ENCODE measurements at regions not wholly inside any gene's neighbourhood (a gene's known extent, or its start where the extent isn't known, plus 50 kb on each side); places are given as distances from the start of the nearest gene placed in this dataset.
"Not testable (repeated sequence)": the region's sequence is repeated elsewhere in the genome, so short reads cannot be mapped to it uniquely, and the experiment has no call there.

DNA sequence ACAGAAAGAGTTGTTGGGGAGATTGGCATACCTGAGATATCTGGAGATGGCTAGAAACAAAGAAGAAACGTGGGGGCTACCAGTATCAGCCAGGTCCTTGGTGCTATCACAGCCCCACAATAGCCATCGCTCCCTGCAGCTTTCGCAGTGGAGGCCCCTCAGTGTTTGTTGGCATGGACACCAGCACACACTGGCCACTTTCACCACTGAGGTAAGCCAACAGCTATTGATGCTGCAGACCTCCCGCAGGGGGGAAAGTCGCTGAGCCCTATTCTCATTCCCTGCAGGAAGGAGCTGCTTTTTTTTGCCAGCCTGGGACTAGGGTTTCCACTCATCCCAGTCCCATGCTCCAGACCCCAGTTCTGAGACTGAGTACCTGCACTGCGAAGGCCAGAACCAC, 879.2 kb upstream of the IGFBP7 start:
- ATAC-seq (replicated peaks), result no peak
- no peak overlapping the region for H3K4me3 Mint-ChIP-seq
- H3K4me1 Mint-ChIP-seq, result no peaks in the 10 kb centered on the region
- H3K9me3 Mint-ChIP-seq, result peaks cover 25% of the 10 kb centered on the region
- H3K27ac Mint-ChIP-seq, result no peak overlapping the region
- no peaks in the 10 kb centered on the region for H3K27me3 Mint-ChIP-seq
- H3K36me3 Mint-ChIP-seq (ENCODE audit: low read depth), result no peaks in the 10 kb centered on the region

DNA sequence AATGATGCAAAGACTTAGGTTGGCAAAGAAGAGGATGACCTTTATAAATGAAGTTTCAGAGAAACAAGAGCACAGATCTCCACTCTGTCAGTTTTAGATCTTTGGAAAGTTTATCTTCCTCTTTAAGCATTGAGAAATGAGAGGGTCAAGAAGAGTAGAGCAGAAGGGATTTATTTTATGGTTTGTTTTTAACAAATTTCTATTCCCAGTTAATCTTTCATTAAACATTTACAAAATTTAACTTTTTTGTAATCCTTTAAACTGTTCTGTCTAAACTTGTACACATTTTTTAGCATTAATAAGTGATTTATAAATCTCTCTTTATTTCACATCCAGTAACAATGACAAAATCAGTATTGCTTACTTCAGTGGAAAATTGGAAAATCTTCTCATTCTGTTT, 875.0 kb upstream of the IGFBP7 start:
- ATAC-seq (replicated peaks), result no peak
- Mint-ChIP-seq H3K4me1 (no peaks in the 10 kb centered on the region), H3K27me3 (no peaks in the 10 kb centered on the region), H3K4me3 (no peak overlapping the region), H3K36me3 (ENCODE audit: low read depth) (no peaks in the 10 kb centered on the region), H3K9me3 (peaks cover 8% of the 10 kb centered on the region), H3K27ac (no peak overlapping the region)

DNA sequence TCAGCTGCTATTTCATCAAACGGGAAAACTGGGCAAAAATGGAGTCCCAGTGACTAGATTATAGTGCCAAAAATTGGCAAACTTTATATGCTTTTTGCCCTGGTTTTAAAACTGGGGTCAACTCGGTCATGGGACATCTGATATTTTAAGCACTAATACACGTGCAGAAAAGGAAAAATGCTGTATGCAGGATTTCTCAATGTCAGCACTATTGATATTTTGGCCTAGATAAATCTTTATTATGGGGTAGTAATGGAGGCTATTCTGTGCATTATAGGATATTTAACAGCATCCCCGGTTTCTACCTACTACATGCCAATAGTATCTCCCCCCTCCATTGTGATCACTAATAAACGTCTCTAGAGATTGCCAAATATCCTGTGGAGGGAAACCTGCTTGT, 870.9 kb upstream of the IGFBP7 start:
- Mint-ChIP-seq H3K27ac (no peak overlapping the region), H3K4me1 (no peaks in the 10 kb centered on the region), H3K9me3 (peaks cover 4% of the 10 kb centered on the region), H3K4me3 (no peak overlapping the region), H3K36me3 (ENCODE audit: low read depth) (no peaks in the 10 kb centered on the region), H3K27me3 (no peaks in the 10 kb centered on the region)
- no peak for ATAC-seq (replicated peaks)

DNA sequence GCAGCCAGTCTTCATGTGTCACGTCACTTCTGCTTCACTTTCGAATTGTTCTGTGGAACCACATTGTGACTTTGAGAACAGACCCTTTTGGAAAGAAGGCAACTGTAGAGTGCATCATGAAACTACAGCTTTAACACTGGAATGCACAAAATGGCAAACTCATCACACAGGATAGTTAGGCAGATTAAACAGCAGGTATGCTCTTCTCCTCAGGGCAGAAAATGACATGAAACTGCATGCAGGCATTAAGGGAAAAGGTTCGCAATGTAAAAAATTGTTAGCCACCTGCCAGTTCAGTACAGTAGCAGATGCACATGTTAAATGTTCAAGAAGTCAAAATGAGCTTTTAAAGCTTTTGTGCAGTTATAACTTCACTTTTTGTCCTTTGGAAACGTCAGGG, 864.6 kb upstream of the IGFBP7 start:
- Mint-ChIP-seq H3K27me3 (no peaks in the 10 kb centered on the region), H3K4me3 (no peak overlapping the region), H3K27ac (no peak overlapping the region), H3K4me1 (no peaks in the 10 kb centered on the region), H3K36me3 (ENCODE audit: low read depth) (no peaks in the 10 kb centered on the region), H3K9me3 (peaks cover 8% of the 10 kb centered on the region)
- no peak for ATAC-seq (replicated peaks)

DNA sequence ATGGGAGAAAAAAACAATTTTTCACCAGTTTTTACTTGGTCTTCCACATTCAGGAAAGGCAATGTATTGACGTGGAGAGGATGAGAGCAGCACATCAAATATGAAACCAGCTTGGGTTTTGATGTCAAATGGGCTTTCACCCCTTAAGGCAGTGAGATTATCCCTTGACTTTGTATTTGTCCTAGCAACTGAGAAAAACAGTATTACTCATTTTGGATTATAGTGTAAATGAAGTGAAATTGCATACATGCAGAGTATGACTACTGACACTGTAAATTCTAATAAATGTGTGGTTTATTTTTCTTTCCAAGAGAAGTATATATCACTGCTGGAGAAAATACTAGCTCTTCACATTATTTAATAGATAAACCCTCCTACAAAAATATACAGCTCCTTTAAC, 863.6 kb upstream of the IGFBP7 start:
- Mint-ChIP-seq H3K4me1 (no peaks in the 10 kb centered on the region), H3K9me3 (peaks cover 4% of the 10 kb centered on the region), H3K27me3 (no peaks in the 10 kb centered on the region), H3K27ac (no peak overlapping the region), H3K4me3 (no peak overlapping the region), H3K36me3 (ENCODE audit: low read depth) (no peaks in the 10 kb centered on the region)
- ATAC-seq (replicated peaks), result no peak

DNA sequence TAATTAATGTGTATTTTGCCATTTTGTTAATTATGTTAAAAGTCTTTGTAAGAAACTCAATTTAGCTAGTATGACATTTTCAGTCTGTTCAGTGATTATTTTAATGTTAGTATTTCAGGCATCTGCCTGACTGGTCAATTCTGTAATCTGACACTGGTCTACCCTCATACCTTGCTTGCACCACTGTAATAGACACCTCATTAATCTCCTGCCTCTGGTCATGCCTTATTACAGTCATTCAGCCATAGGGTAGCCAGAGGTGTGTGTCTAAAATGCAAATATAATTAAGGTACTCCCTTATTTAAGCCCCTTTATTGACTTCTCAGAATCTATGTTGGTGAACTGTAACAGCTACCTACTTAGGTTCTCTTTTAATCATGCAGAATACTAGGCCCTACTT, 861.1 kb upstream of the IGFBP7 start:
- no peak for ATAC-seq (replicated peaks)
- Mint-ChIP-seq H3K36me3 (ENCODE audit: low read depth) (no peaks in the 10 kb centered on the region), H3K4me3 (no peak overlapping the region), H3K4me1 (no peaks in the 10 kb centered on the region), H3K27me3 (no peaks in the 10 kb centered on the region), H3K9me3 (peaks cover 4% of the 10 kb centered on the region), H3K27ac (no peak overlapping the region)

DNA sequence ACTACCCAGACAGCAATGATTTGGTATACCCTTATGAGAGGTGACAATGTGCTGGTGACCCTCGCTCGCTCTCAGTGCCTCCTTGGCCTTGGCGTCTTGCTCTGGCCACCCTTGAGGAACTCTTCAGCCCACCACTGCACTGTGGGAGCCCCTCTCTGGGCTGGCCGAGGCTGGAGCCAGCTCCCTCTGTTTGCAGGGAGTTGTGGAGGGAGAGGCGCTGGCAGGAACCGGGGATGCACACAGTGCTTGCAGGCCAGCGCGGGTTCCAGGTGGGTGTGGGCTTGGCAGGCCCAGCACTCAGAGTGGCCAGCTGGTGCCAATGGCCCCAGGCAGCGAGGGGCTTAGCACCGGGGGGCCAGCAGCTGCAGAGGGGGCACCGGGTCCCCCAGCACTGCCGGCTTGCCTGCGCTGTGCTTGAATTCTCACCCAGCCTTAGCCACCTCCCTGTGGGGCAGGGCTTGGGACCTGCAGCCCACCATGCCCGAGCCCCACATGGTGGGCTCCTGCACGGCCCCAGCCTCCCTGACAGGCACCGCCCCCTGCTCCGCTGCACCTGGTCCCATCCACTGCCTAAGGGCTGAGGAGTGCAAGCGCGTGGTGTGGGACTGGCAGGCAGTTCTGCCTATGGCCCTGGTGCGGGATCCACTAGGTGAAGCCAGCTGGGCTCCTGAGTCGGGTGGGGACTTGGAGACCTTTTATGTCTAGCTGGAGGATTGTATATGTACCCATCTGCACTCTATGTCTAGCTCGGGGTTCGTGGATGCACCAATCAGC, 857.0 kb upstream of the IGFBP7 start:
- Mint-ChIP-seq H3K27ac (no peak overlapping the region), H3K27me3 (no peaks in the 10 kb centered on the region), H3K9me3 (no peaks in the 10 kb centered on the region), H3K4me1 (no peaks in the 10 kb centered on the region), H3K36me3 (ENCODE audit: low read depth) (no peaks in the 10 kb centered on the region), H3K4me3 (no peak overlapping the region)
- no peak for ATAC-seq (replicated peaks)

DNA sequence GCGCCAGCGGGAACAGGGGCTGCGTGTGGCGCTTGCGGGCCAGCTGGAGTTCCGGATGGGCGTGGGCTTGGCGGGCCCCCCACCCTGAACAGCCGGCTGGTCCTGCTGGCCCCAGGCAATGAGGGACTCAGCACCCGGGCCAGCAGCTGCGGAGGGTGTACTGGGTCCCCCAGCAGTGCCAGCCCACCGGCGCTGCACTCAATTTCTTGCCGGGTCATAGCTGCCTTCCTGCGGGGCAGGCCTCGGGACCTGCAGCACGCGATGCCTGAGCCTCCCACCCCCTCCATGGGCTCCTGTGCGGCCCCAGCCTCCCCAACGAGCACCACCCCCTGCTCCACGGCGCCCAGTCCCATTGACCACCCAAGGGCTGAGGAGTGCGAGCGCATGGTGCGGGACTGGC, 855.2 kb upstream of the IGFBP7 start:
- H3K4me3 Mint-ChIP-seq; ATAC-seq (replicated peaks); H3K9me3 Mint-ChIP-seq; H3K27me3 Mint-ChIP-seq; H3K27ac Mint-ChIP-seq; H3K4me1 Mint-ChIP-seq; H3K36me3 Mint-ChIP-seq (ENCODE audit: low read depth): not testable (repeated sequence)

DNA sequence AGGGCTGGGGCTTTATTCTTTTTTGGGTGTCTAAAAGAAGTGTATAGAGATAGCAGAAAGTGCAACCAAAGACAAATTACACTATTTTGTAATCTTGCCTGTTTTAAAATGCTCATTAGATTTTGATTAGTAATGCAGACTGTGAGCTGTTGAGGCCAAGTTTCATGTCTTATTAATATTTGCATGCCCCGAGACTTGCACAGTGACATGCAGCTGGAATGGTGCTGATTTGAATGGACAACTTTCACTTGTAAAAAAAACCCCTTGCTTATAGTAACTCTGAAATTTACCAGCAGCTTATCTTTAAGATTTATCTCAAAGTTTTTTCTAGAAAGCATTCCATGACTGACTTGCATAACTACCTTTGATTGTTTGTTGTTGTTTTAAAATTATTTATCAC, 835.1 kb upstream of the IGFBP7 start:
- ATAC-seq (replicated peaks), result no peak
- Mint-ChIP-seq H3K4me1 (no peaks in the 10 kb centered on the region), H3K27me3 (no peaks in the 10 kb centered on the region), H3K4me3 (no peak overlapping the region), H3K36me3 (ENCODE audit: low read depth) (no peaks in the 10 kb centered on the region), H3K27ac (no peak overlapping the region), H3K9me3 (peaks cover 4% of the 10 kb centered on the region)

DNA sequence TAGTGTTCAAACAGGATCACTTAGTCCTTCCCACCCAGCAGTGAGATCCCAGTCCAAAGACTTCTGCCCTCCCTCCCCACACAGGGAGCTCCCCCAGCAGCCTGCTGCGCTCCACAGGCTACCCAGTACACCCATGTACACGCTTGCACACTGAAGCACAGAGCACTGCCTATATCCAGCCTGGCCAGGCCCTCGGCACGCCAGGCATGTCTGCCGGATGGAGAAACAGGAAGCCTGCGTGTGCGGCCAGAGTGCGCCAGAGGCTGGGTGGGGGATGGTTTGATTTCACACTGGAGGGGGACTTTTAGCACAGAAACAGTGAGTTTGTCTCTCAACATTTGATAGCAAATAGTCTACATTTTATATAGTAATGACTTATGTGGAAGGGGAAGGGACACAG, 833.5 kb upstream of the IGFBP7 start:
- no peak for ATAC-seq (replicated peaks)
- Mint-ChIP-seq H3K9me3 (peaks cover 4% of the 10 kb centered on the region), H3K27me3 (no peaks in the 10 kb centered on the region), H3K36me3 (ENCODE audit: low read depth) (no peaks in the 10 kb centered on the region), H3K4me1 (no peaks in the 10 kb centered on the region), H3K4me3 (no peak overlapping the region), H3K27ac (no peak overlapping the region)

DNA sequence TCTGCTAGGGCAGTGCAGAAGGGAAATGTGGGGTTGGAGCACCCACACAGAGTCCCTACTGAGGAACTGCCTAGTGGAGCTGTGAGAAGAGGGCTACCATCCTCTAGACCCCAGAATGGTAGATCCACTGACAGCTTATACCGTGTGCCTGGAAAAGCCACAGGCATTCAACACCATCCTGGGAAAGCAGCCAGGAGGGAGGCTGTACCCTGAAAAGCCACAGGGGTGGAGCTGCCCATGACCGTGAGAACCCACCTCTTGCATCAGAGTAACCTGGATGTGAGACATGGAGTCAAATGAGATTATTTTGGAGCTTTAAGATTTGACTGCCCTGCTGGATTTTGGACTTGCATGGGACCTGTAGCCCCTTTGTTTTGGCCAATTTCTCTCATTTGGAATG, 827.1 kb upstream of the IGFBP7 start:
- not testable (repeated sequence) for H3K27ac Mint-ChIP-seq; H3K4me3 Mint-ChIP-seq; H3K27me3 Mint-ChIP-seq; H3K36me3 Mint-ChIP-seq (ENCODE audit: low read depth); H3K9me3 Mint-ChIP-seq; ATAC-seq (replicated peaks); H3K4me1 Mint-ChIP-seq

DNA sequence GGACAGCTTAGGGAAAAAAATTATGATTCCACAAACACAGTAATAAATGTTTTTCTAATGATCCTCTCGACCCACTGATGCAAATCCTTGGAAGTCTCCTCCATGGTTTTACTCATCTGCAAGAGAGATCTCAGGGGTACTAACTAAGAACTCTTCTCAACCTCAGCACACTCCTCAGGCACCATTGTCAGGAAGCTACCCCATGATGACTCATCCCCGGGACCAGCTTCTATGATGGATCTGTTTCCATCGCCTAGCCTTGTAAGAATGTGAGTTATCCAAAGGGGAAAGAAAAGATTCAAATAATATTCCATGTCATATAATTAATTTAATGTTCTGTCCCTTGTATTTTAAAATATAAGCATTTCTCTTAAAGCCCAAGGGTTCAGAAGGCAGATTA, 816.1 kb upstream of the IGFBP7 start:
- no peak for ATAC-seq (replicated peaks)
- no peaks in the 10 kb centered on the region for H3K27me3 Mint-ChIP-seq
- no peaks in the 10 kb centered on the region for H3K4me1 Mint-ChIP-seq
- no peaks in the 10 kb centered on the region for H3K36me3 Mint-ChIP-seq (ENCODE audit: low read depth)
- no peak overlapping the region for H3K4me3 Mint-ChIP-seq
- H3K27ac Mint-ChIP-seq, result no peak overlapping the region
- peaks cover 7% of the 10 kb centered on the region for H3K9me3 Mint-ChIP-seq

DNA sequence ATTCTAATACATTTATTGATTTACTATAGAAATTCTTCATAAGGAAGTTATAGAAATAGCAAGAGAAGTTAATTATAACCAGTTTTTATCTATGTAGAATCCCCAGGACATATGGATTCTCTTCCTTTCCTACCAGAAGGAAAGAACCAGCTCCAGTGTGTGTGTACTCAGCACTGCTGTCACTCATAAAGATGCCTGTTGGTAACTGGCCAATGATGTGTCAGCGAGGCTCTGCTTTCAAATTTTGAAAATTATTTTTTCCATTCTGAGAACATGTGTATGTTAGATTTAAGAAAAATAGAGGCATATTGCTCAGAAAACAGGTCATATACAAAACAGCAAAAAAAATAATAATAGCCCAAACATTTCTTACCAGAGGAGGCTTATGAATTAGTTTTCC, 814.8 kb upstream of the IGFBP7 start:
- Mint-ChIP-seq H3K36me3 (ENCODE audit: low read depth) (no peaks in the 10 kb centered on the region), H3K4me3 (no peak overlapping the region), H3K27ac (no peak overlapping the region), H3K9me3 (peaks cover 3% of the 10 kb centered on the region), H3K4me1 (no peaks in the 10 kb centered on the region), H3K27me3 (no peaks in the 10 kb centered on the region)
- no peak for ATAC-seq (replicated peaks)

DNA sequence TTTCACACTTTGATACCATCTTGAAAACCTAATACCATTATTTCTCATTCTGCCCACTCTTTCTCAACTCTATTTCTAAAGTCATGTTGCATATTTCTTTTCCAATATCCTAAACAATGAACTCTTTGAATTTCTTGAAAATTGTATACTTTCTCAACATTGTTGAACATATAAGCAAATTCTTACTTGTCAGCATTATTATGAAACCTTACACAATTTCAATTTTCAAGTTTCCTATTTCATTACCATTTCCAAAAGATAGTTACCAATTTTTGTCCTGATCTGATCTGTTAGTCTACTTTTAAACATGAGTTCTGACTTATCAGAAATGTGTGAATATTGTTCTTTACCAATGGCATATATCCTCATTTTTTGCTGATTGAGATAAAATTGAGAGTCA, 806.3 kb upstream of the IGFBP7 start:
- Mint-ChIP-seq H3K27me3 (no peaks in the 10 kb centered on the region), H3K27ac (no peak overlapping the region), H3K9me3 (peaks cover 6% of the 10 kb centered on the region), H3K4me3 (no peak overlapping the region), H3K36me3 (ENCODE audit: low read depth) (no peaks in the 10 kb centered on the region), H3K4me1 (no peaks in the 10 kb centered on the region)
- ATAC-seq (replicated peaks), result no peak

DNA sequence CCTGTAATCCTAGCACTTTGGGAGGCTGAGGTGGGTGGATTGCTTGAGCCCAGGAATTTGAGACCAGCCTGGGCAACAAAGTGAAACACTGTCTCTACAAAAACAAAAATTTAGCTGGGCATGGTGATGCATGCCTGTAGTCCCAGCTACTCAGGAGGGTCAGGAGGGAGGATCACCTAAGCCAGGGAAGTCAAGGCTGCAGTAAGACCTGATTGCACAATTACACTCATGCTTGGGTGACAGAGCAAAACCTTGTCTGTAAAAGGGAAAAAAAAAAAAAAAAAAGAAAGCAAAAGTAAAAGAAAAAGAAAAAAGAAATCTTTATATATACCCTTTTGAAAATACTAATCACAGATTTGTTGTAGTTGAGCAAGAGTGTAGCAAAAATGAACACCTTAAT, 801.0 kb upstream of the IGFBP7 start:
- Mint-ChIP-seq H3K27ac (no peak overlapping the region), H3K9me3 (peaks cover 7% of the 10 kb centered on the region), H3K27me3 (no peaks in the 10 kb centered on the region), H3K36me3 (ENCODE audit: low read depth) (no peaks in the 10 kb centered on the region), H3K4me3 (no peak overlapping the region), H3K4me1 (no peaks in the 10 kb centered on the region)
- ATAC-seq (replicated peaks), result no peak

DNA sequence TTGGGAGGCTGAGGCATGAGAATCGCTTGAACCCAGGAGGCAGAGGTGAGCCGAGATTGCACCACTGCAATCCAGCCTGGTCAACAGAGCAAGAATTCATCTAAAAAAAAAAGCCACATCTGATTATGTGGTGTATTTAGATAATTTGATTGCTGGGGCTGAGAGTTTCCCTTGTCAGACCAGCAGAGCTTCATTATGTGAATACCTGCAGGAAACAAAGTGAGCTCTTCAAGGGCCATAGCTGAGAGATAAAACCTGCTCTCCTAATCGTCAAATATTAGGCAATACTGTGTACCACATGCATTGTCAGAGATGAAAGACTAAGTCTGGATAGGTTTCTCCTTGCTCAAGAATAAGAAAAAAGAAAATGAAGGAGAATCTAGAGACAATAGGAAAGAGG, 800.0 kb upstream of the IGFBP7 start:
- no peak for ATAC-seq (replicated peaks)
- no peak overlapping the region for H3K4me3 Mint-ChIP-seq
- H3K36me3 Mint-ChIP-seq (ENCODE audit: low read depth), result no peaks in the 10 kb centered on the region
- H3K27ac Mint-ChIP-seq, result no peak overlapping the region
- peaks cover 11% of the 10 kb centered on the region for H3K9me3 Mint-ChIP-seq
- H3K27me3 Mint-ChIP-seq, result no peaks in the 10 kb centered on the region
- H3K4me1 Mint-ChIP-seq, result no peaks in the 10 kb centered on the region

Measured in activated T-helper 17 cell treated with anti-CD3 and anti-CD28 coated beads, Interleukin-2, amount 50 U/mL, for 72 hours (primary cell).